ENCODE measurements at regions not wholly inside any gene's neighbourhood (a gene's known extent, or its start where the extent isn't known, plus 50 kb on each side); places are given as distances from the start of the nearest gene placed in this dataset.

GRCh38 chr20:19935842-19936241 is 81.3 kb upstream of the NAA20 start:
- DNase-seq (ENCODE audit: insufficient read length) (no peak), FAIRE-seq (no peak)
- TF ChIP-seq TAF1 (IDR thresholded peaks at IDR 0.05; ENCODE audit: borderline replicate concordance, low read depth, low read length), result no peak
- TF ChIP-seq POLR2A (IDR thresholded peaks at IDR 0.05; ENCODE audit: low read depth, low read length), result no peak
- no peak for TF ChIP-seq POLR2AphosphoS5 (IDR thresholded peaks at IDR 0.05; ENCODE audit: low read depth, low read length)

DNA sequence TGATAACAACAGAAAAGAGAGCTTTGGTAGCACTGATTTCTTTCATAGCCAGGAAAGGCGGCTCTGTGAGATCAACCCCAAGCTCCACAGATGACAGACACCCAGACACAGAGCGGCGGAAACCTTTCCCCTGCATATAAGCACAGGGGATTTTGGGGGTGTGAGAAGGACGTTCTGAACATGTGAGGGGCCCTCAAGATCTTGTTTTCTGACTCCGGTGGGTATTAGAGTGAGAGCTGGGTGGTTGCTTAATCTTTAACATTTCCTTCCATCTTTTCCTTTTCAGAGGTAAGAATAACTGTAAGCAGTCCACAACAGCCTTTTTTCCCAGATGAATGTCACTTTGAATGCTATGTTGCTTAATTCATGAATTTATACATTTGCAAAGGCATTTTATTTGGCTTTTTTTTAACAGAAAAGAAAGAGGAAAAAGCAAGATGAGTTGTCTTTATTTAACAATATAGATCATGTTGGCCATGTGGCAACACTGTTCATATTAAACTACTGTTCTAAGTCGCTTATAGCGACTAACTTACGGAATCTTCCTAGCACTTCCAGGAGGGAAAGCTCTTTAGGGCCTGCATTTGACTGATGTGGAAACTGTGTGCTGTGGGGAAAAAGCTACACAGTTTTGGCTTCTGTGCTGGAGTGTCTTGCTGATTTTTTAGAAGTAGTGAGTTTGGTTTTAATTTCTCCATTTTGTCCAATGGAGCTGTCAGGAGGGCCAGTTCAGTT is 80.5 kb upstream of the NAA20 start:
- DNase-seq (ENCODE audit: insufficient read length), result no peak
- FAIRE-seq, result no peak
- TF ChIP-seq POLR2A (IDR thresholded peaks at IDR 0.05; ENCODE audit: low read depth, low read length) (no peak), POLR2AphosphoS5 (IDR thresholded peaks at IDR 0.05; ENCODE audit: low read depth, low read length) (no peak), TAF1 (IDR thresholded peaks at IDR 0.05; ENCODE audit: borderline replicate concordance, low read depth, low read length) (no peak)

GRCh38 chr20:19937218-19937617 is 79.9 kb upstream of the NAA20 start:
- TF ChIP-seq POLR2AphosphoS5 (IDR thresholded peaks at IDR 0.05; ENCODE audit: low read depth, low read length) (no peak), TAF1 (IDR thresholded peaks at IDR 0.05; ENCODE audit: borderline replicate concordance, low read depth, low read length) (no peak), POLR2A (IDR thresholded peaks at IDR 0.05; ENCODE audit: low read depth, low read length) (no peak)
- FAIRE-seq (no peak), DNase-seq (ENCODE audit: insufficient read length) (no peak)

- DNase-seq (ENCODE audit: insufficient read length), result no peak
- TF ChIP-seq TAF1 (IDR thresholded peaks at IDR 0.05; ENCODE audit: borderline replicate concordance, low read depth, low read length) (no peak), POLR2A (IDR thresholded peaks at IDR 0.05; ENCODE audit: low read depth, low read length) (no peak), POLR2AphosphoS5 (IDR thresholded peaks at IDR 0.05; ENCODE audit: low read depth, low read length) (no peak)
- FAIRE-seq, result no peak
These were observed 79.3 kb upstream of the NAA20 start for GRCh38 chr20:19937651-19938420.

- TF ChIP-seq POLR2AphosphoS5 (IDR thresholded peaks at IDR 0.05; ENCODE audit: low read depth, low read length) (no peak), TAF1 (IDR thresholded peaks at IDR 0.05; ENCODE audit: borderline replicate concordance, low read depth, low read length) (no peak), POLR2A (IDR thresholded peaks at IDR 0.05; ENCODE audit: low read depth, low read length) (no peak)
These were observed 78.6 kb upstream of the NAA20 start for GRCh38 chr20:19938421-19939090.

DNA sequence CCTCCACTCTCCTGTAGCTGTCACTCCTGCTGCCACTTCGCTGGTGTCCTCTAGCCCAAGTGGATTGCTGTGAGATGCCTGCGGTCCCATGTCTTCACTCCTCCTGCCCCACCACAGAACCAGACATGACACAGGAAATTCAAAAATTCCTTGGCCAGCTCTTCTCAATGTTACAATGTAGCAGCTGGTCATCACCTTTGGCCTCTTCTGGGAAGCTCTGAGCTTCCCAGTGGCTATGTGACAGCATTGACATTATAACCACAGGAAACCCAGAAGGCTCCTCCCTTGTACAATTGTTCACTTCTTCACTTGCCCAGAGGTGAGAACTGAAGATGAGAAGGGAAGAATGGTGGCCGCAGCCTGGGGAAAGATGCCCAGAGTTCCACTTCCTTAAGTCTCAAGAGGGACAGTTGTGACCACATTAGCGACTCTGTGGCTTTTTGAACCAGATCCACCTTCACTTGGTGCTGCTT is 76.1 kb upstream of the NAA20 start:
- DNase-seq (ENCODE audit: insufficient read length) (no peak), FAIRE-seq (no peak)
- TF ChIP-seq POLR2A (IDR thresholded peaks at IDR 0.05; ENCODE audit: low read depth, low read length), result no peak
- TF ChIP-seq POLR2AphosphoS5 (IDR thresholded peaks at IDR 0.05; ENCODE audit: low read depth, low read length), result no peak
- no peak for TF ChIP-seq TAF1 (IDR thresholded peaks at IDR 0.05; ENCODE audit: borderline replicate concordance, low read depth, low read length)

More at GRCh38 chr20:19938421-19939090, 78.6 kb upstream of the NAA20 start:
- no peak for DNase-seq (ENCODE audit: insufficient read length)
- no peak for FAIRE-seq

DNA sequence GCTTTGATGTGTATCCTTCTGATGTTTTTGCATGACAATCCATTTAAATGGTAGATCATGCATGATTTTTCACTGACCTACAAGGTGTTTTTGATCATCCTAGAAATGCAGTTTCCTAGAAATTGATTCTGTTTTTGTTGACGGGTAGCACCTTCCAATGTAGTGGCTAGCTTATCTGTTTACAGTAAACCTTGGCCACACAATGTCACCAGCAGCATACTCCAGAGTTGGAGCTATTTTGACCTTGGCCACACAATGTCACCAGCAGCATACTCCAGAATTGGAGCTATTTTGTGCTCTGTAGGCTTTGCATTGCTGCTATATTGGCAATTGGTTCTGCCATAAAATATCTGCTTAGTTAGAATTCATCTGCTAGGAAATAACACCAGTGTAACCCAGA is 74.6 kb upstream of the NAA20 start:
- FAIRE-seq (no peak), DNase-seq (ENCODE audit: insufficient read length) (no peak)
- TF ChIP-seq POLR2A (IDR thresholded peaks at IDR 0.05; ENCODE audit: low read depth, low read length), result no peak
- TF ChIP-seq POLR2AphosphoS5 (IDR thresholded peaks at IDR 0.05; ENCODE audit: low read depth, low read length), result no peak
- TF ChIP-seq TAF1 (IDR thresholded peaks at IDR 0.05; ENCODE audit: borderline replicate concordance, low read depth, low read length), result no peak

GRCh38 chr20:19943061-19943521 is 74.1 kb upstream of the NAA20 start:
- no peak for TF ChIP-seq POLR2AphosphoS5 (IDR thresholded peaks at IDR 0.05; ENCODE audit: low read depth, low read length)
- TF ChIP-seq POLR2A (IDR thresholded peaks at IDR 0.05; ENCODE audit: low read depth, low read length), result no peak
- TF ChIP-seq TAF1 (IDR thresholded peaks at IDR 0.05; ENCODE audit: borderline replicate concordance, low read depth, low read length), result no peak
- DNase-seq (ENCODE audit: insufficient read length) (no peak), FAIRE-seq (no peak)

GRCh38 chr20:19944772-19945459 is 72.2 kb upstream of the NAA20 start:
- TF ChIP-seq TAF1 (IDR thresholded peaks at IDR 0.05; ENCODE audit: borderline replicate concordance, low read depth, low read length) (no peak), POLR2A (IDR thresholded peaks at IDR 0.05; ENCODE audit: low read depth, low read length) (no peak), POLR2AphosphoS5 (IDR thresholded peaks at IDR 0.05; ENCODE audit: low read depth, low read length) (no peak)
- FAIRE-seq (no peak), DNase-seq (ENCODE audit: insufficient read length) (no peak)

GRCh38 chr20:19945732-19946670 is 71.2 kb upstream of the NAA20 start:
- peak; percentile 14 for FAIRE-seq
- TF ChIP-seq POLR2AphosphoS5 (IDR thresholded peaks at IDR 0.05; ENCODE audit: low read depth, low read length) (no peak), POLR2A (IDR thresholded peaks at IDR 0.05; ENCODE audit: low read depth, low read length) (no peak), TAF1 (IDR thresholded peaks at IDR 0.05; ENCODE audit: borderline replicate concordance, low read depth, low read length) (no peak)
- no peak for DNase-seq (ENCODE audit: insufficient read length)
